Fibroblast of the aortic adventitia (primary cell): ENCODE measurements at regions not wholly inside any gene's neighbourhood (a gene's known extent, or its start where the extent isn't known, plus 50 kb on each side); places are given as distances from the start of the nearest gene placed in this dataset.

ENCODE experiments used
- DNase-seq: peaks from one replicate; pipeline ENCODE4 v3.0.0-alpha.2; 2010; ENCODE audit warnings: low read depth
- H3K4me3 ChIP-seq: 2 replicates; pipeline ENCODE4 v1.5.1; 2011; ENCODE audit warnings: low read depth, mild to moderate bottlenecking, control low read depth, low read length, moderate library complexity
- TF ChIP-seq, protein P1 (sequence below): IDR thresholded peaks from 2 replicates; pipeline ENCODE4 v1.5.1; 2011; ENCODE audit warnings: mild to moderate bottlenecking, low read length, control low read depth, inconsistent platforms; ENCODE audit not compliant: insufficient read depth

DNA sequence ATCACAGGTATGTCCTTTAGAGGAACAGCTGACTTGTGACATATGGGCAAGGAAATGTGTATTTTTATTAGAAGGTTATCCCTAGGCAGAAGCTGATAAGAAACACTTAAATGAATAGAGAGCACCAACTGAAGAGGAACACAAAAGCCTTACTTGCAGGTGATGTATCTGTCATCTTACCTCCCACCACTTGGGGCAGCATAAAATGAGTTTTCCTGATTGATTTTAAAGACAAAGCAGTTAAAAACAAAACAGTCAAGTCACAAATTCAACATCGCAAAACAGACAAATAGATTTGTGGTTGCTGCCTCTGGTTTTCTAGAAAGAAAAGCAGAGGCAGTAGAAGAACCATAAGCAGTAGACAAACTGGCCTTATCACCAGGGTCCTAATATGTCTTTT lies 302.4 kb upstream of the ZNF462 start:
- TF ChIP-seq, protein P1, sequence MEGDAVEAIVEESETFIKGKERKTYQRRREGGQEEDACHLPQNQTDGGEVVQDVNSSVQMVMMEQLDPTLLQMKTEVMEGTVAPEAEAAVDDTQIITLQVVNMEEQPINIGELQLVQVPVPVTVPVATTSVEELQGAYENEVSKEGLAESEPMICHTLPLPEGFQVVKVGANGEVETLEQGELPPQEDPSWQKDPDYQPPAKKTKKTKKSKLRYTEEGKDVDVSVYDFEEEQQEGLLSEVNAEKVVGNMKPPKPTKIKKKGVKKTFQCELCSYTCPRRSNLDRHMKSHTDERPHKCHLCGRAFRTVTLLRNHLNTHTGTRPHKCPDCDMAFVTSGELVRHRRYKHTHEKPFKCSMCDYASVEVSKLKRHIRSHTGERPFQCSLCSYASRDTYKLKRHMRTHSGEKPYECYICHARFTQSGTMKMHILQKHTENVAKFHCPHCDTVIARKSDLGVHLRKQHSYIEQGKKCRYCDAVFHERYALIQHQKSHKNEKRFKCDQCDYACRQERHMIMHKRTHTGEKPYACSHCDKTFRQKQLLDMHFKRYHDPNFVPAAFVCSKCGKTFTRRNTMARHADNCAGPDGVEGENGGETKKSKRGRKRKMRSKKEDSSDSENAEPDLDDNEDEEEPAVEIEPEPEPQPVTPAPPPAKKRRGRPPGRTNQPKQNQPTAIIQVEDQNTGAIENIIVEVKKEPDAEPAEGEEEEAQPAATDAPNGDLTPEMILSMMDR, result no peak
- no peak for DNase-seq
- no peak overlapping the region for H3K4me3 ChIP-seq

DNA sequence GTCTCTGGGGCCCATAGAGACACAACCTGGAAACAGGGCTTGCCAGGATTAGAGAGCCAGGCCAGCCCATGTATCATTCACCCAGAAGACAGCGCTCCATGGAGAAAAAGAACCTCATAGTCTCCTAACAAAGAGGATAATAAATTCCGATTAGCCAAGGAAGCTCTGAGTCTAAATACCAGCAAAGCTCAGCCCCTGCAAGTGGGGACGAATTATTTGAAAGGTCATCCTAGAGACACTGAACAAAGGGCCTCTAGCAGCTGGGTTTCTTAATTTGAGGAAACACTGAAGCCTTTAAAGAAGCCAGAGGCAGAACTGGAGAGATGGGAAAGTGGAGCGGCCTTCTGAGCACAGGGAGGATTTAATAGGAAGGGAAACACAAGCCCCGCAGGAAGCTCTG lies 287.1 kb upstream of the ZNF462 start:
- no peak overlapping the region for H3K4me3 ChIP-seq
- DNase-seq, result no peak
- TF ChIP-seq, protein P1, result no peak

DNA sequence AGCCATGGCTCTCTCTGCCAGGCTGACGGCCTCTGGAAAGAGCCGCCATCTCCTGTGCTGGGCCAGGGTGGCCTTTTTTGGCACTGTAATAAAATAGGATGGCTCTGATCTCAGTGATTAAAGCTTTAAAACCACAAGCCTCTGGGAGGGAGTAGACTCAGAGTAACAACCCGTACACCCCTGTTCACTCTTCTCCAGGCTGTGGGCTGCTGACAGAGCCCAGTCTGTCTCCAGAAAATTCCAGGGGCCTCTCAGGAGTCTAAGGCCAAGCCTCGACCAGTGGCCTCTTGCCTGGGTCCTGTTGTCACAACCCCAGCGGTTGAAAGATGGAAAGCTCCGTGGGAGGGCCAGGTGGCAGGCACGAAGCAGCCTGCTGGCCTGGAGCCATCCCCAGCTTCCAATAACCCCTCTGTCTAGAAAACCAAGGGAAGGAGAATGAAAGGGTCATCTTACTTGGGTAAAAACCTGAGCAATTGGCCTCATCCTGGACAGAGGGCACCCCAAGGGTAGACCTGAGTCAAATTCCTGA lies 286.7 kb upstream of the ZNF462 start:
- DNase-seq, result no peak
- TF ChIP-seq, protein P1, result no peak
- H3K4me3 ChIP-seq, result no peak overlapping the region

DNA sequence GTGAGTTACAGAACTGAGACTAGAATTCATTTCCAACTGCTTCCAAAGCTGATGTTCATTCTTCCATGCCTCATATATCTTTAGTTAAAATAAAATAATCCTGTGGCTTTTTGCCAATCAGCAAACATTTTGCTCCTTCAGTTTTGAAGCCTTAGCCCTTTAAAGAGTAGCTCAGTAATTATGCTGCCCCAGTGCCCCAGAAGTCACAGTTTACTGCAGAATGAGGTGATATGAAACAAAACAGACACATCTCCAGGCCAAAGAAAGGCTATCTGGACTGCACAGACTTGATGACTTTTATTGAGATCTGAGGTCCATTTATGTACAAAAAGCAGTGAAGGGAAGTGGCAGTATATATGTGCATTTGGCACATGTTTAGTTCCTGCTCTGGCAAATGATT lies 285.8 kb upstream of the ZNF462 start:
- H3K4me3 ChIP-seq, result no peak overlapping the region
- no peak for DNase-seq
- TF ChIP-seq, protein P1, result no peak

DNA sequence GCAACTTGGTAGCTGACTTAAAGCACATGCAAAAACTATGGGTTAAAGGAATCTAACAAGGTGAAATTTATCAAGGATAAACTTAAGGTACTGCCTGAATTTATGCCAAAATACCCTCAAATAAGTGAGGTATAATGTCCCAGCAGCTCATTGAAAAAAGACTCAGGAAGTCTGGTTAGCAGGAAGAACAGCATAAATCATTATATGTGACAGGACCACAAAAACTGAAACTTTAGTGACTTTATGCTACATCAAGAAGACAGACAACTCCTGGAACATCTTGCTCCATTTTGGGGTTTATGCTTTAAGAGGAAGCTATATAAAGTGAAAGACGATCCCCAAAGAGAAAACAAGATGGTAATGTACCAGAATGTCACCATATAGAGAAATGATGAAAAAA lies 282.4 kb upstream of the ZNF462 start:
- no peak for DNase-seq
- TF ChIP-seq, protein P1, result no peak
- H3K4me3 ChIP-seq, result no peak overlapping the region

DNA sequence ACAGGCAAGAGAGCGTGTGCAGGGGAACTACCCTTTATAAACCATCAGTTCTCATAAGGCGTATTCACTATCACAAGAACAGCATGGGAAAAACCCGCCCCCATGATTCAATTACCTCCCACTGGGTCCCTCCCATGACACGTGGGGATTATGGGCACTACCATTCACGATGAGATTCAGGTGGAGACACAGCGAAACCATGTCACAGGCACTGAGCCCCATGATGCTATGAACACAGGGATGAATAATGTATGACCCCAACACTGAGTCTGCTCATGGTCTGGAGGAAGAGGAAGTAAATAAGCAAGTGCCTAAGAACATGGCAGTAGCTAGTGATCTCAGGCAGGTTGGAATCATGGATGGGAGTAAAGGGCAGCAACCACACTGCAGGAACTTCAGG lies 281.0 kb upstream of the ZNF462 start:
- no peak overlapping the region for H3K4me3 ChIP-seq
- TF ChIP-seq, protein P1, result no peak
- no peak for DNase-seq

DNA sequence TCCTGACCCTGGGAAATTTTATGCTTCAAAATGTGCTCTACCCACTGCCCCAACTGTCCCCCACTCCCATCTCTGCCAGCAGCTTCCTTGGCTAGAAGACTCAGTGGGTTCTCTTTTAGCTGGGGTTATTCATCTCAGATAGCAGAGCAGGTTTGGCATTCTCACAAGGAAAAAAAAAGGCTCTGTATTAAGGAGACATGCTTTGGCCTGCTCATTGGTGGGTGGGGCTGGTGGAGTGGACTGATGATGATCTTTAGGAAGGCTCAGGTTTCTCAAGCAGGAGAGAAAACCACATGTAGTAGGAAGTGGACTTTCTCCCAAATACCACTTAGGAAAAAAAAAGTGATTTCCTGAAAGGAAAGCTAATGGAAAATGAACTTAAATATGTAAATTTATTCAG lies 279.2 kb upstream of the ZNF462 start:
- no peak overlapping the region for H3K4me3 ChIP-seq
- TF ChIP-seq, protein P1, result no peak
- DNase-seq, result no peak
